Psoas muscle (tissue), 7 donors: ENCODE measurements at regions not wholly inside any gene's neighbourhood (a gene's known extent, or its start where the extent isn't known, plus 50 kb on each side); places are given as distances from the start of the nearest gene placed in this dataset.

ENCODE experiments used
- ATAC-seq, 4 donors: fragments of 200-7000 bp; cut with Tn5 transposase; one replicate each; pipeline ENCODE4 v1.9.1; 2020; ENCODE audit warnings: moderate library complexity in 3 of 4, mild to moderate bottlenecking in 2 of 4
- DNase-seq, 2 donors: peaks; one replicate each; pipeline ENCODE4 v3.0.0-alpha.2; 2020
- H3K27ac ChIP-seq: fragments of 200-600 bp; one replicate; pipeline ENCODE4 v1.8.0; 2022
- H3K27me3 ChIP-seq, 3 donors: fragments of 200-600 bp in 1 of 3; one replicate each; pipeline versions ENCODE4 v1.6.1 to v1.8.0; 2013 to 2022; ENCODE audit warnings: low read length in 2 of 3, mild to moderate bottlenecking in 2 of 3, moderate library complexity in 1 of 3; ENCODE audit not compliant: insufficient read depth in 3 of 3
- H3K36me3 ChIP-seq, 2 donors: fragments of 200-600 bp in 1 of 2; one replicate each; pipeline versions ENCODE4 v1.6.1 to v1.8.0; 2013 to 2022; ENCODE audit warnings: low read depth in 1 of 2, mild to moderate bottlenecking in 1 of 2, moderate library complexity in 1 of 2; ENCODE audit not compliant: insufficient read depth in 1 of 2
- H3K4me1 ChIP-seq: fragments of 200-600 bp; one replicate; pipeline ENCODE4 v1.8.0; 2022
- H3K4me3 ChIP-seq: fragments of 200-600 bp; one replicate; pipeline ENCODE4 v1.8.0; 2022; ENCODE audit warnings: mild to moderate bottlenecking
- H3K9me3 ChIP-seq: fragments of 200-600 bp; one replicate; pipeline ENCODE4 v1.8.0; 2022
- WGBS, 3 donors: extraction: QIAGEN DNeasy Blood & Tissue Kit; methylation state at CpG; one replicate each; pipeline versions ENCODE4 v1.1.6 to v1.1.7; 2013; 5-methylcytosine and 5-hydroxymethylcytosine counted together
- intact Hi-C, 2 donors: fragments of 100-400 bp; cut with DNase I; formaldehyde crosslinking; loops; one replicate each; pipeline versions ENCODE4 v1.11.0 to v1.14.2; 2022
- TF ChIP-seq, protein P1 (sequence below): fragments of 200-600 bp; IDR thresholded peaks from one replicate; pipeline ENCODE4 v1.8.0; 2022; ENCODE audit warnings: antibody characterized with exemption
- donor health status: healthy with polysubstance abuse.
- donor health status: DM: no; HTN: no; CAD: no; lungs with moderate emphysema.
- donor health status: Bipolar disorder and iron deficiency.
- donor health status: healthy.
- donor health status: DM: yes; HTN: yes; CAD: no.
- donor health status: DM: no; HTN: no; CAD: no.
- donor health status: DM: yes; HTN: yes; CAD: no.

DNA sequence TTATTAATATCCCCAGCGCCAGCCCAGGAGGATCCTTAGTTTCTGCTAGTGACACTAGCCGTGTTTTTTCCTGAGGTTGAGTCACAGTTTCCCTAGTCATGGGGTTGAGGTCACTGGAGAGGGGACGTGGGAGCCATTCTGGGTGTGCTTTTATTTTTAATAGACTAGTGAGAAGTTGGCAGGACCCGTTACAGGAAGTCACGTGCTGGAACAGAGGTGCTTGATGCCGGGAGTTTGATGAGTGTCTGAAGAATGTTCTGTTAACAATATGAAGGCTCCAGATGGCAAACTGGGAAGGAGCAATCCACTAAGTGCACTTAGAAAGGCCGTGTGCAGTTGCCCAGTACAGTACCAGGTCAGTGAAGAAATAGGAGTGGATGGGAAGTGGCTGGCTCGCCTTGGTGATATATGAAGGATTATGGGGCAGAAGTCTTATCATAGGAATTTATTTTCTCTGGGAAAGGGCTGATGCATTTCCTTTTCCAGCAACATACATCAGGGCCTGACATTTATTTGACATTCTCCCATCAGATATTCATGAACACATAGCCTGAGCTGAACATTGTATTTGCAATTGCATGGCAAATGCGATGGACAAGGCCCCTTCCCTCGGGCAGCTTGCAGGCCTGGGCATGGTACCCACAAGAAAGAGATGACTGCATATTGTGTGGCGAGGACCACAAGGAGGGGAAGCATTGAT is 291.8 kb downstream of the FBXW7 start:
- DNase-seq (no peak), ATAC-seq (peak in 3 of 4 donors; percentile 43 to 64 (median 48))
- Histone ChIP-seq H3K4me3 (no peak overlapping the region), H3K4me1 (no peaks in the 10 kb centered on the region), H3K36me3 (no peaks in the 10 kb centered on the region), H3K9me3 (no peaks in the 10 kb centered on the region), H3K27ac (peak overlapping the region; percentile 40), H3K27me3 (no peaks in the 10 kb centered on the region)
- intact Hi-C loops, result loop anchor here in 1 of 2 donors (10.0 kb wide), 1 partner anchor 129 kb away; no protein-coding TSS in a partner anchor
- 60 to 64% (median 62%) methylated on average over 11 of the region's 11 CpGs for WGBS, 3 donors
- TF ChIP-seq, protein P1, sequence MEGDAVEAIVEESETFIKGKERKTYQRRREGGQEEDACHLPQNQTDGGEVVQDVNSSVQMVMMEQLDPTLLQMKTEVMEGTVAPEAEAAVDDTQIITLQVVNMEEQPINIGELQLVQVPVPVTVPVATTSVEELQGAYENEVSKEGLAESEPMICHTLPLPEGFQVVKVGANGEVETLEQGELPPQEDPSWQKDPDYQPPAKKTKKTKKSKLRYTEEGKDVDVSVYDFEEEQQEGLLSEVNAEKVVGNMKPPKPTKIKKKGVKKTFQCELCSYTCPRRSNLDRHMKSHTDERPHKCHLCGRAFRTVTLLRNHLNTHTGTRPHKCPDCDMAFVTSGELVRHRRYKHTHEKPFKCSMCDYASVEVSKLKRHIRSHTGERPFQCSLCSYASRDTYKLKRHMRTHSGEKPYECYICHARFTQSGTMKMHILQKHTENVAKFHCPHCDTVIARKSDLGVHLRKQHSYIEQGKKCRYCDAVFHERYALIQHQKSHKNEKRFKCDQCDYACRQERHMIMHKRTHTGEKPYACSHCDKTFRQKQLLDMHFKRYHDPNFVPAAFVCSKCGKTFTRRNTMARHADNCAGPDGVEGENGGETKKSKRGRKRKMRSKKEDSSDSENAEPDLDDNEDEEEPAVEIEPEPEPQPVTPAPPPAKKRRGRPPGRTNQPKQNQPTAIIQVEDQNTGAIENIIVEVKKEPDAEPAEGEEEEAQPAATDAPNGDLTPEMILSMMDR, result no peak

DNA sequence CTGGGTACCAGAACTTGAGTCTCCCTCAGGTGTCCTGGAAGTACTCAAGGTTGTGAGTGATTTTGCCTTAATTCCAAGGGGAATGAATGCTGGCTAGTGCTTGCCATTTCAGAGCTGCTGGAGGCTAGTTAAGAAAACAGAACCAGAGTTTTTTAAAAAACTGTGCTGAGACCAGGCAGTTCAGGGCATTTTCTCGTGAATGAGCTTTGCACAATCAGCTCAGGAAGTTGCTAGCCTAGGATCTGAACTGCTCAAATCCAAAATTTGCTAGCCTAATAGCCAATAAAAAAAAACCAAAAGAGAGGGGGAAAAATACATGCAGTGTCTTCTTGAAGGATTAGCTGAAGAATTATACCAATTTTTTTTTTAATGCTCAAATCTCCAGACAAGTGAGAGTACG is 292.7 kb downstream of the FBXW7 start:
- intact Hi-C loops, result loop anchor here in 1 of 2 donors (10.0 kb wide), 1 partner anchor 128 kb away; no protein-coding TSS in a partner anchor
- H3K27ac ChIP-seq, result peak overlapping the region; percentile 30
- 48 to 58% (median 56%) methylated on average over 2 of the region's 2 CpGs for WGBS, 3 donors

DNA sequence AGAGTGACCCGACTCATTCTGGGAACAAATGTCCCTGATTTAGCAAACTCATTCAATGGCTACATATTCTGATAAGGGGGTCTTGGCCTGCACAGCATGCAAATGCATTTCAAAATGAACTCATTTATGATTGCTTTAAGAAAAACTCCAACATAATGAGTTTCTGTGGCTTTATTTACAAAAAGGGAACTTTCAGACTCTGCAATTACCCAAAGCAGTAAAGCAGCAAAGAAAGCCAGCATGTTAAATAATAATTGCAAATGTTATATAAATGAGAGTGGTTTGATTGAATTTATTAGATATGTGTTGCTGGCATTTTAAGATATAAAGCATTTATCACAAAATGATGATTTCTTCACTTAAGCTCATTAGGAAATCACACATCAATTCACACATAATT is 295.7 kb downstream of the FBXW7 start:
- TF ChIP-seq, protein P1, result no peak
- 87 to 92% (median 88%) methylated on average over 1 of the region's 1 CpG for WGBS, 3 donors
- Histone ChIP-seq H3K4me3 (no peak overlapping the region), H3K4me1 (no peaks in the 10 kb centered on the region), H3K27me3 (no peaks in the 10 kb centered on the region), H3K27ac (no peak overlapping the region), H3K36me3 (no peaks in the 10 kb centered on the region), H3K9me3 (no peaks in the 10 kb centered on the region)
- no peak for ATAC-seq
- DNase-seq, result no peak
- intact Hi-C loops, result loop anchor here in 1 of 2 donors (10.0 kb wide), 1 partner anchor 125 kb away; no protein-coding TSS in a partner anchor

More for the DNA sequence above, 292.7 kb downstream of the FBXW7 start:
- Histone ChIP-seq H3K27me3 (no peaks in the 10 kb centered on the region), H3K4me1 (no peaks in the 10 kb centered on the region), H3K9me3 (no peaks in the 10 kb centered on the region), H3K4me3 (no peak overlapping the region), H3K36me3 (no peaks in the 10 kb centered on the region)
- TF ChIP-seq, protein P1, result no peak
- ATAC-seq (no peak), DNase-seq (no peak)

DNA sequence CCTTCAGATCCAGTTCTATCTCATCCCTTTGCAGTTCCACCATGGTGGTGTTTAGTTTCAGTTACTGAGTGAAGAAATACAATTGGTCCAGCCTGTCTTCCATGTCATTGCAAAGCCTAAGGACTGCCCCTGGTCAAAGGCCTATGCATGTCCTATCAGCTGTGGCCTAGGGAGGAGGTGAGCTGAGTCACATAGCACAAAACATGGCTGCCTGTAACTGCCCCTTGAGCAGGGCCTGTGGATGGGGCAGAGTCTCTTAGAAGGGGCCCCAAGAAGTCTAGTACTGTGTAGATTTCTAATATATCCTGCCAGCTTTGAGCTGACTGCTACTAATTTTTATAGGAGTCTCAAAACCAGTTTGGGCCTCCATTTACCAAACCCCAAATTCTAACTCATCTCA is 296.7 kb downstream of the FBXW7 start:
- no peak for ATAC-seq

More for the DNA sequence above, 296.7 kb downstream of the FBXW7 start:
- H3K9me3 ChIP-seq, result no peaks in the 10 kb centered on the region
- H3K4me3 ChIP-seq, result no peak overlapping the region
- intact Hi-C loops, result no loop called here
- H3K27me3 ChIP-seq, result no peaks in the 10 kb centered on the region
- no peak for DNase-seq
- H3K4me1 ChIP-seq, result no peaks in the 10 kb centered on the region
- no peak overlapping the region for H3K27ac ChIP-seq
- TF ChIP-seq, protein P1, result no peak
- H3K36me3 ChIP-seq, result no peaks in the 10 kb centered on the region
